ENCODE measurements at regions not wholly inside any gene's neighbourhood (a gene's known extent, or its start where the extent isn't known, plus 50 kb on each side); places are given as distances from the start of the nearest gene placed in this dataset.

- TF ChIP-seq CTCF (IDR thresholded peaks at IDR 0.05): no peak
- no peak for TF ChIP-seq POLR2A (IDR thresholded peaks at IDR 0.05)
These were observed 66.7 kb upstream of the RMDN2 start for GRCh38 chr2:37858400-37858711.

Data from esophagus squamous epithelium (tissue), 4 donors.